RWPE1 (cell line): ENCODE measurements at regions not wholly inside any gene's neighbourhood (a gene's known extent, or its start where the extent isn't known, plus 50 kb on each side); places are given as distances from the start of the nearest gene placed in this dataset.

ENCODE experiments used
- CTCF ChIA-PET: fragments of 350-600 bp; sonication (Branson Sonifier 250); formaldehyde crosslinking; extraction: SDS; loops from one replicate; lab custom pipeline; 2021; lab: Yijun Ruan, JAX
- POLR2A ChIA-PET: fragments of 400-600 bp; formaldehyde crosslinking; extraction: SDS; loops from one replicate; lab custom pipeline; 2020; ENCODE audit warnings: antibody characterized with exemption; ENCODE audit not compliant: low non-redundant PET; lab: Yijun Ruan, JAX
- DNase-seq: peaks from one replicate; pipeline ENCODE4 v3.0.0; 2012; ENCODE audit warnings: low spot score
- H3K27ac ChIP-seq: fragments of 450-650 bp; 2 replicates; pipeline ENCODE4 v1.5.1; 2017
- CTCF ChIP-seq: fragments of 450-650 bp; conservative IDR thresholded peaks from 2 replicates; pipeline ENCODE4 v1.5.1; 2017; ENCODE audit warnings: low read depth, mild to moderate bottlenecking

DNA sequence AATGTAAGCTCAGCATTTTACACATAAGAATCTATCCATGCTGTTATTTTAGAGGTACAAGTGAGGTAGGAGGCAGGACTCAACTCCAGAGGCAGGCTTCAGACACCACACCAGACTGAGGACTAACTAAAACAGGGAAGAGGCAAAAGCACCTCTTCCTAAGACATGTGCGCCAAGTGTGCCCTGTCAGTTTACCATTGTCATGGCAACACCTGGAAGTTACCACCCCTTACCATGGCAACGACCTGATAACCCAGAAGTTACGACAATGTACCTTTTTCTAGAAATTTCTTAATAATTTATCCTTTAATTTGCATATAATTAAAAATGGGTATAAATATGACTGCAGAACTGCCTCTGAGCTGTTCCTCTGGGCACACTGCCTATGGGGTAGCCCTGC is 160.1 kb downstream of the FAM124B start:
- TF ChIP-seq CTCF = no peak
- POLR2A ChIA-PET = no interaction called here
- no peak overlapping the region for H3K27ac ChIP-seq
- CTCF ChIA-PET = no interaction called here
- DNase-seq = no peak

GRCh38 chr2:224241001-224241400 is 160.9 kb downstream of the FAM124B start:
- DNase-seq = no peak
- ChIA-PET POLR2A (no interaction called here), CTCF (no interaction called here)
- no peak overlapping the region for H3K27ac ChIP-seq
- no peak for TF ChIP-seq CTCF

DNA sequence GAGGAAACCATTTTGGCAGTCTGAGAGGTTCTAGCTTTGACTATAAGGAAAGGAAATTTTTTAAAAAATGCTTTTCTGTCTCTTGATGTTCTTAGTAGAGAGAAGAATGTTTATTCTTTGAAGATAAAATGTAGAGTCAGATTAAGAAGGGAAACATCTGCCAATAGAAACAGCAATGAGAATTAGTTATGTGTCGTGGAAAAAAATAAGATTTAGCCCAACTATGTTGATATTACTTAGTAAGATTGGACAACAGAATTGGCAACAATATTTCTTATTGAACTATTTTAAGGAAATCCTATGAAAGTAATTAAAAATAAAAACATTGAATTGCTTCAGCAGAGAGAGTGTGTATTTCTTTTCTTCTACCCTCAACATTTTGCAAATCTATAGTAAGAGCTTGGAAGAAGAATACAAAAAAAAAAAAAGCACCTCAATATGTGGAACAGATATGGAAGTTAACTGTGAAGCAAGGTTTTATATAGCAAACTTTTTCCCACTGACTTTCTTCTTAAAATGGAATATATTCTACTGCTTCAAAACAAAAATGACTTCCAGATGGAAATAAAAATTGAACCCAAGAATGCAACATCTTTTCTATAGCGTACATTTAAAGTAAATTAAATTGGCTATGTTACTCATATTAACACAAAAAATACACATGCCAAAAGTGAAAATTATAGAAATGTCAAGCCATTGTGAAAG is 177.9 kb downstream of the FAM124B start:
- DNase-seq = no peak
- CTCF ChIA-PET = no interaction called here
- no peak overlapping the region for H3K27ac ChIP-seq
- POLR2A ChIA-PET = no interaction called here
- TF ChIP-seq CTCF = no peak

DNA sequence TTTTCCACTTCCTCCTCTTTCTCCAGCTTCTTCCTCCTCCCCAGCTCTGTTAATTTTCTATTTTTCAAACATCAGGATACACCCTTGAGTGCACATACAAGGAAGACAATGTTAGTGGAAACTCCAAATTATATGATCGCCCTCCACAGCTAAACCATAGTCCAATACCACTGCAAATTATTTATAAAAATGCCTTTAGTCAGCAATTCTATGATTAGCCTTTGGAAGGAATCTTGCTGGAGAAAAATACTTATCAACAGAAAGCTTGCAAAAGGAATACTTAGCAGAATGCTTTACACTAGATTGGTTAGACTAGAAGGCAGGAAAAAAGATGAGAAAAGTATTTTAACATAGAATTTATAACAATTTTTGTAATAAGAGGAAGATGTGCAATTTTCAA is 178.9 kb downstream of the FAM124B start:
- DNase-seq = no peak
- H3K27ac ChIP-seq = no peak overlapping the region
- no peak for TF ChIP-seq CTCF
- POLR2A ChIA-PET = no interaction called here
- CTCF ChIA-PET = interaction anchor here (1.0 kb wide), 1 partner anchor 62 kb away, joined by 4 read pairs; no protein-coding TSS in a partner anchor

GRCh38 chr2:224222291-224222690 is 179.6 kb downstream of the FAM124B start:
- no peak for DNase-seq
- TF ChIP-seq CTCF = no peak
- CTCF ChIA-PET = interaction anchor here (1.0 kb wide), 1 partner anchor 62 kb away, joined by 4 read pairs; no protein-coding TSS in a partner anchor
- H3K27ac ChIP-seq = no peak overlapping the region
- POLR2A ChIA-PET = no interaction called here

- TF ChIP-seq CTCF = no peak
Measured at GRCh38 chr2:224221455-224221913, 180.4 kb downstream of the FAM124B start.

More at GRCh38 chr2:224221455-224221913, 180.4 kb downstream of the FAM124B start:
- peak overlapping the region; percentile 96 for H3K27ac ChIP-seq
- POLR2A ChIA-PET = no interaction called here
- CTCF ChIA-PET = no interaction called here
- DNase-seq = peak; percentile 91
